Esophagus squamous epithelium (tissue), 4 donors: ENCODE measurements at regions not wholly inside any gene's neighbourhood (a gene's known extent, or its start where the extent isn't known, plus 50 kb on each side); places are given as distances from the start of the nearest gene placed in this dataset.

Experiments
- POLR2A ChIP-seq, 4 donors: fragments of 450-650 bp; IDR thresholded peaks; one replicate each; pipeline ENCODE4 v1.6.1; 2017; ENCODE audit warnings: antibody characterized with exemption in 4 of 4, mild to moderate bottlenecking in 4 of 4, moderate library complexity in 3 of 4
- TF ChIP-seq, protein P1 (sequence below), 6 experiments: fragments of 450-650 bp in 4 of 6; fragments of 200-600 bp in 2 of 6; sonication (generic) in 2 of 6; IDR thresholded peaks; one replicate each; pipeline ENCODE4 v1.5.1; 2016 to 2019; ENCODE audit warnings: antibody characterized with exemption in 6 of 6, mild to moderate bottlenecking in 4 of 6, moderate library complexity in 4 of 6

DNA sequence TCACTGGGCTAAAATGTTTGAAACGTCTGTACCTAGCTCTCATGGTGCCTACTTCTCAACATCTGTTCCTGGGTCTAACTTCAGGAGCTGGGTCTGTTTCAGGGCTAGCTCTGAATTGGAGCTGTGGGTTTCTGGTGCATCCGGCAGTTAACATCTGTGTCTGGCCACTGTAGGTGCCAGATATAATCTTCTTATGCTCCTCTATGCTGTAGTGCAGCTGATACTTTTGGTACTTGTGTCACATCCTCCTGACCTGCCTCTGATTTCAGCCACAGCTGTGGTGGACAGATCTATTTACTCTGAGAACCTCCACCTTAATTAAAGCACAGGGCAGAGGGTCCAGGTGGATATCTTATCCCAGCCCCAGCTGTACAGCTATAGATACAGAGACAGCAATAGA lies 496.5 kb upstream of the CDH11 start:
- no peak for TF ChIP-seq POLR2A (IDR thresholded peaks at IDR 0.05)
- TF ChIP-seq, protein P1, sequence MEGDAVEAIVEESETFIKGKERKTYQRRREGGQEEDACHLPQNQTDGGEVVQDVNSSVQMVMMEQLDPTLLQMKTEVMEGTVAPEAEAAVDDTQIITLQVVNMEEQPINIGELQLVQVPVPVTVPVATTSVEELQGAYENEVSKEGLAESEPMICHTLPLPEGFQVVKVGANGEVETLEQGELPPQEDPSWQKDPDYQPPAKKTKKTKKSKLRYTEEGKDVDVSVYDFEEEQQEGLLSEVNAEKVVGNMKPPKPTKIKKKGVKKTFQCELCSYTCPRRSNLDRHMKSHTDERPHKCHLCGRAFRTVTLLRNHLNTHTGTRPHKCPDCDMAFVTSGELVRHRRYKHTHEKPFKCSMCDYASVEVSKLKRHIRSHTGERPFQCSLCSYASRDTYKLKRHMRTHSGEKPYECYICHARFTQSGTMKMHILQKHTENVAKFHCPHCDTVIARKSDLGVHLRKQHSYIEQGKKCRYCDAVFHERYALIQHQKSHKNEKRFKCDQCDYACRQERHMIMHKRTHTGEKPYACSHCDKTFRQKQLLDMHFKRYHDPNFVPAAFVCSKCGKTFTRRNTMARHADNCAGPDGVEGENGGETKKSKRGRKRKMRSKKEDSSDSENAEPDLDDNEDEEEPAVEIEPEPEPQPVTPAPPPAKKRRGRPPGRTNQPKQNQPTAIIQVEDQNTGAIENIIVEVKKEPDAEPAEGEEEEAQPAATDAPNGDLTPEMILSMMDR (IDR thresholded peaks at IDR 0.05) = no peak
